ENCODE measurements at regions not wholly inside any gene's neighbourhood (a gene's known extent, or its start where the extent isn't known, plus 50 kb on each side); places are given as distances from the start of the nearest gene placed in this dataset.

- BruUV-seq (replicated peaks), result no TSS peak
- FAIRE-seq, result no peak
- DNase-seq (ENCODE audit: low spot score), result no peak
- POLR2A ChIA-PET, result no interaction called here
- Histone ChIP-seq H3K4me1 (ENCODE audit: insufficient read depth, low read length) (no peaks in the 10 kb centered on the region; the same call in 1 of the 2 replicates), H3K36me3 (replicated peaks in 1 of 2; ENCODE audit: control insufficient read depth in 1 of 2, insufficient read depth in 2 of 2, low read length in 2 of 2) (peaks cover 36 to 70% of the 10 kb centered on the region in 2 experiments; a peak in 4 of 5 replicates), H2AFZ (ENCODE audit: low read length) (no peak overlapping the region), H3K27ac (ENCODE audit: extremely low read length, insufficient read depth, low read length) (no peak overlapping the region), H3K4me2 (ENCODE audit: low read depth, low read length) (no peak overlapping the region), H4K20me1 (ENCODE audit: insufficient read depth, low read length) (peaks cover 18% of the 10 kb centered on the region), H3K4me3 (replicated peaks in 1 of 3; ENCODE audit: insufficient read depth in 1 of 3, low read depth in 2 of 3, low read length in 3 of 3) (no peak overlapping the region), H3K9me3 (ENCODE audit: low read length) (no peaks in the 10 kb centered on the region), H3K9ac (ENCODE audit: insufficient read depth, low read depth, low read length) (no peak overlapping the region), H3K79me2 (ENCODE audit: insufficient read depth, low read length) (no peaks in the 10 kb centered on the region), H3K27me3 (ENCODE audit: control insufficient read depth in 1 of 2, insufficient read depth in 2 of 2, low read length in 2 of 2) (no peaks in the 10 kb centered on the region)
- 100% methylated on average over 4 of the region's 8 CpGs for WGBS (ENCODE audit: low lambda C conversion rate)
- no peak for TF ChIP-seq SNAI1 (CRISPR knock-in tag; IDR thresholded peaks at IDR 0.05; ENCODE audit: borderline replicate concordance)
- no peak for TF ChIP-seq PITX1 (CRISPR knock-in tag; IDR thresholded peaks at IDR 0.05)
- TF ChIP-seq HHEX (CRISPR knock-in tag; IDR thresholded peaks at IDR 0.05), result no peak
- TF ChIP-seq RARA (CRISPR knock-in tag; IDR thresholded peaks at IDR 0.05), result no peak
- TF ChIP-seq ZSCAN29 (CRISPR knock-in tag; conservative IDR thresholded peaks at IDR 0.05), result no peak
- no peak for TF ChIP-seq ETV5 (CRISPR knock-in tag; IDR thresholded peaks at IDR 0.05; ENCODE audit: borderline replicate concordance)
- no peak for TF ChIP-seq SETDB1 (CRISPR knock-in tag; IDR thresholded peaks at IDR 0.05; ENCODE audit: borderline replicate concordance)
- TF ChIP-seq, protein P1, sequence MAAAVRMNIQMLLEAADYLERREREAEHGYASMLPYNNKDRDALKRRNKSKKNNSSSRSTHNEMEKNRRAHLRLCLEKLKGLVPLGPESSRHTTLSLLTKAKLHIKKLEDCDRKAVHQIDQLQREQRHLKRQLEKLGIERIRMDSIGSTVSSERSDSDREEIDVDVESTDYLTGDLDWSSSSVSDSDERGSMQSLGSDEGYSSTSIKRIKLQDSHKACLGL (CRISPR knock-in tag; IDR thresholded peaks at IDR 0.05), result no peak
- no peak for TF ChIP-seq SAP130 (CRISPR knock-in tag; IDR thresholded peaks at IDR 0.05; ENCODE audit: low read depth)
- TF ChIP-seq MYNN (CRISPR knock-in tag; IDR thresholded peaks at IDR 0.05; ENCODE audit: low read depth), result no peak
- TF ChIP-seq SRSF4 (IDR thresholded peaks at IDR 0.05; ENCODE audit: low read depth, low read length, poor library complexity, severe bottlenecking), result no peak
- CTCF ChIA-PET (ENCODE audit: low intra/inter-chr PET ratio, low total read pairs), result no interaction called here
- intact Hi-C loops (cut with micrococcal nuclease; ENCODE audit: unreplicated experiment), result no loop called here
- in situ Hi-C loops (cut with HindIII; ENCODE audit: extremely low pct_ligation_motif_present, low pct_unique_long_range_greater_than_20kb), result no loop called here
- no peak for ATAC-seq
These were observed 412.4 kb downstream of the CTTN start for GRCh38 chr11:70810681-70811080.
